ENCODE measurements at regions not wholly inside any gene's neighbourhood (a gene's known extent, or its start where the extent isn't known, plus 50 kb on each side); places are given as distances from the start of the nearest gene placed in this dataset.

DNA sequence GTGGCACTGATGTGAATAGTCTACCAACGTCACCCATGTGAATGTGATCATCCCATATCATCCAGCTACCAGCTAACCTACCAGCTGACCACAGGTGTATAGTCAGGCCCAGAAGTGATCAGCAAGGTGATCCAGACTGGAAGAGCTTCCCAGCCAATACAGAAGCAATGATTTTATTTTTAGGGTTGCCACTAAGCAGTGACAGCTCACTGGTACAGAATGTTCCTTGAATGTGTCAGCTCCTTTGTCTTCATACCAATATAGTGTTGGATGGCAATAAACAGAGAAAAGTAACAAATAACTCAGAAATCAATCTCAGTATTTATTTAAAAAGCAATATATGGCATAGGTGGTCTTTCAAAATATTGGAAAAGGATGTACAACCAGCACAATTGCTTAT lies 361.8 kb upstream of the CPEB2 start:
- no peak overlapping the region for H3K4me3 ChIP-seq

DNA sequence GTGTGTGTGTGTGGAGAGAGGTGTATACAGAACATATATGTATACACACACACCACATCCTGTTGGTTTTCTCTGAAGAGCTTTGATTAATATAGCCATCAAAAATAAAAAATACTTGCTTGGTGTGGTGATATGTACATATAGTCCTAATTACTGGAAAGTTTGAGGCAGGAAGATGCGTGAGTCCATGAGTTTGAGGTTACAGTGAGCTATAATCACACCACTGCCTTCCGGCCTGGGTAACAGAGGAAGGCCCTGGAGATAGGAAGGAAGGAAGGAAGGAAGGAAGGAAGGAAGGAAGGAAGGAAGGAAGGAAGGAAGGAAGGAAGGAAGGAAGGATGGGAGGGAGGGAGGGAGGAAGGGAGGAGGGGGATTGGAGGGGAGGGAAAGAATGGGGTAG lies 360.4 kb upstream of the CPEB2 start:
- H3K27ac ChIP-seq (replicated peaks in 1 of 4) = no peak overlapping the region
- H3K27me3 ChIP-seq = no peaks in the 10 kb centered on the region
- no peak overlapping the region for H3K4me3 ChIP-seq
- 89% methylated on average over 2 of the region's 2 CpGs for WGBS
- H3K4me1 ChIP-seq = no peaks in the 10 kb centered on the region
- H3K36me3 ChIP-seq = no peaks in the 10 kb centered on the region
- H3K9me3 ChIP-seq = no peaks in the 10 kb centered on the region
- TF ChIP-seq EP300 (IDR thresholded peaks at IDR 0.05) (no peak), POLR2A (IDR thresholded peaks at IDR 0.05; ENCODE audit: low read depth) (no peak), POLR2AphosphoS5 (IDR thresholded peaks at IDR 0.05) (no peak)
- TF ChIP-seq, protein P1, sequence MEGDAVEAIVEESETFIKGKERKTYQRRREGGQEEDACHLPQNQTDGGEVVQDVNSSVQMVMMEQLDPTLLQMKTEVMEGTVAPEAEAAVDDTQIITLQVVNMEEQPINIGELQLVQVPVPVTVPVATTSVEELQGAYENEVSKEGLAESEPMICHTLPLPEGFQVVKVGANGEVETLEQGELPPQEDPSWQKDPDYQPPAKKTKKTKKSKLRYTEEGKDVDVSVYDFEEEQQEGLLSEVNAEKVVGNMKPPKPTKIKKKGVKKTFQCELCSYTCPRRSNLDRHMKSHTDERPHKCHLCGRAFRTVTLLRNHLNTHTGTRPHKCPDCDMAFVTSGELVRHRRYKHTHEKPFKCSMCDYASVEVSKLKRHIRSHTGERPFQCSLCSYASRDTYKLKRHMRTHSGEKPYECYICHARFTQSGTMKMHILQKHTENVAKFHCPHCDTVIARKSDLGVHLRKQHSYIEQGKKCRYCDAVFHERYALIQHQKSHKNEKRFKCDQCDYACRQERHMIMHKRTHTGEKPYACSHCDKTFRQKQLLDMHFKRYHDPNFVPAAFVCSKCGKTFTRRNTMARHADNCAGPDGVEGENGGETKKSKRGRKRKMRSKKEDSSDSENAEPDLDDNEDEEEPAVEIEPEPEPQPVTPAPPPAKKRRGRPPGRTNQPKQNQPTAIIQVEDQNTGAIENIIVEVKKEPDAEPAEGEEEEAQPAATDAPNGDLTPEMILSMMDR (IDR thresholded peaks at IDR 0.05) = no peak
- DNase-seq (ENCODE audit: extremely low spot score) = no peak
- intact Hi-C loops (cut with DNase I) = no loop called here

More for the DNA sequence above, 361.8 kb upstream of the CPEB2 start:
- Histone ChIP-seq H3K36me3 (no peaks in the 10 kb centered on the region), H3K4me1 (no peaks in the 10 kb centered on the region), H3K27me3 (no peaks in the 10 kb centered on the region), H3K9me3 (no peaks in the 10 kb centered on the region), H3K27ac (replicated peaks in 1 of 4) (no peak overlapping the region)
- 100% methylated on average over 1 of the region's 1 CpG for WGBS
- TF ChIP-seq POLR2AphosphoS5 (IDR thresholded peaks at IDR 0.05) = no peak
- no peak for TF ChIP-seq POLR2A (IDR thresholded peaks at IDR 0.05; ENCODE audit: low read depth)
- no peak for TF ChIP-seq EP300 (IDR thresholded peaks at IDR 0.05)
- TF ChIP-seq, protein P1 (IDR thresholded peaks at IDR 0.05) = no peak
- DNase-seq (ENCODE audit: extremely low spot score) = no peak
- intact Hi-C loops (cut with DNase I) = no loop called here

DNA sequence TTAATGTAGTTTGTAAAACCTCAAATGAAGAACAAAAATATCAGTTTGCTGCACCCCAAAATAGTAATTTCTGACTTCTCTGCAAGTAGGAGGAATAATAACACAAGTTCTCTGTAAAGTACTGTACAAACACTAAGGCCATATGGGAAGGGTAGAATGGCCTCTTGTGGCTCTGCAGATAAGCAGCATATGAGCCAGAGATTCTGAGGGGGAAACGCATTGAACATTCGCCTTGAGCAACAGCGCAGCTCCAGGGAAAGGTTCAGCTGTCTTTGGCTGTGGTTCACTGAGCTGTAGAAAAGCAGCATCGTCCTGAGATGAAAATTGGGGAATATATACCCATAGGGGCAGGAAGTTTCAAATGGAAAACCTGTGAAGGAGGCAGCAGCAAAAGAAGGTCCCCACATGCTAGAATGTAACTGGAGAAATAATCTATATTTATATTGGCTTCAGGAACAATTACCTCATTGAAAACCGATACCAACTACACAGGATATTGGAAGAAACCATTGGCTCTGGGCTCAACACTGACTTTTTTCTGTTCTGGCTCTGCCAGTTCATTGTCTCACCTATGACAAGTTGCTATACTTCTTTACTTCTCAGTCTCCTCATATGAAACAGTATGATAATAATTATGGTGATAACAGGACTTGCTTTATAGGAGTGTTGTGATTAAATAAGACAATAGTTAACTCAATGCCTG lies 357.6 kb upstream of the CPEB2 start:
- Histone ChIP-seq H3K4me1 (no peaks in the 10 kb centered on the region), H3K27me3 (no peaks in the 10 kb centered on the region), H3K36me3 (no peaks in the 10 kb centered on the region), H3K27ac (replicated peaks in 1 of 4) (no peak overlapping the region), H3K4me3 (no peak overlapping the region), H3K9me3 (no peaks in the 10 kb centered on the region)
- DNase-seq (ENCODE audit: extremely low spot score) = no peak
- intact Hi-C loops (cut with DNase I) = no loop called here
- TF ChIP-seq, protein P1 (IDR thresholded peaks at IDR 0.05) = no peak
- TF ChIP-seq POLR2AphosphoS5 (IDR thresholded peaks at IDR 0.05) = no peak
- TF ChIP-seq EP300 (IDR thresholded peaks at IDR 0.05) = no peak
- no peak for TF ChIP-seq POLR2A (IDR thresholded peaks at IDR 0.05; ENCODE audit: low read depth)
- 83% methylated on average over 5 of the region's 5 CpGs for WGBS

DNA sequence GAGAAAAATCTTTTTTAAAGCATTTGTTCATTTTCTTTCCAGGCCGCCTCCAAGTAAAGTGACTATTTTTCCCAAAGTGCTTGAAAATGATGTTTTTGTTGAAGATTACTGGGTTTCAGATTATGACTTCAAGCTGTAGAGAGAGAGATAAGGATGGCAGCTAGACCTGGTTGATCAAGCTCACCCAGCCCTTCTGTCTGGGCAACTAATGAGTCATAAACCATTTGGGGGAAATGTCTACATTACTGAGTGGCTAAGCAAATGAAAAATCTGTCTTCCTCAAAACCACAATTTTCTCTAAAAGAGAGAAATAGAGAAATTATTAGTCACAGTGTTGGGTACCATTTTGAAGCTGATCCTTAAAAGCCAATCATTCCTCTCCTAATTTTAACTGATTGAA lies 355.4 kb upstream of the CPEB2 start:
- WGBS = 100% methylated on average over 1 of the region's 1 CpG
- intact Hi-C loops (cut with DNase I) = no loop called here
- H3K36me3 ChIP-seq = no peaks in the 10 kb centered on the region

More for the DNA sequence above, 355.4 kb upstream of the CPEB2 start:
- no peak overlapping the region for H3K4me3 ChIP-seq
- H3K4me1 ChIP-seq = no peaks in the 10 kb centered on the region
- no peak overlapping the region for H3K27ac ChIP-seq (replicated peaks in 1 of 4)
- TF ChIP-seq POLR2AphosphoS5 (IDR thresholded peaks at IDR 0.05) = no peak
- TF ChIP-seq, protein P1 (IDR thresholded peaks at IDR 0.05) = no peak
- no peak for DNase-seq (ENCODE audit: extremely low spot score)
- no peaks in the 10 kb centered on the region for H3K9me3 ChIP-seq
- H3K27me3 ChIP-seq = no peaks in the 10 kb centered on the region

Data from esophagus muscularis mucosa (tissue), 4 donors.